HG03196 (cell line): ENCODE measurements at regions not wholly inside any gene's neighbourhood (a gene's known extent, or its start where the extent isn't known, plus 50 kb on each side); places are given as distances from the start of the nearest gene placed in this dataset.
"Not testable (repeated sequence)": the region's sequence is repeated elsewhere in the genome, so short reads cannot be mapped to it uniquely, and the experiment has no call there.

ENCODE experiments used
- ATAC-seq: cut with Tn5 transposase; IDR thresholded peaks from one replicate; pipeline ENCODE4 v1.9.1; 2021; ENCODE audit not compliant: unreplicated experiment

DNA sequence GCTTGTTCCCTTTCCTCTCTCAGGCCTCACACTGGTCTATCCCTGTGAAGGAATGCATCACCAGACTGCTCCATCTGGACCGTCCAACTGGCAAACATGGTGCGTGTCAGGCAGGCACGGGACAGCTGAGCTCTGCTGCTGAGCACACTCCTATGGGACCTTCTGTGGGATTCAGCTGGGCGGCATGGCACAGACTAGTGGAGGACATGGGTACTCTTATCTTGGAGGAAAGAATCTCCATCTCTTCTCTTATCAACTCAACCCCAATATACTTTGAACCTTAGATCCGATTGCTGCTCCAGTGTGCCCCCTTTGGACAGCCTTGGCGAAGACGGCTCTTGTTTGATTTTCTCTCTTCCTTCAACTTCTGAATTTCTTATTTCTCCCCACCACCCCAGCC is 593.6 kb downstream of the ETS1 start:
- no peak for ATAC-seq

GRCh38 chr11:127993281-127993680 is 594.1 kb downstream of the ETS1 start:
- ATAC-seq = no peak

- ATAC-seq = no peak
Observed at GRCh38 chr11:127986073-127986472, 601.3 kb downstream of the ETS1 start.

DNA sequence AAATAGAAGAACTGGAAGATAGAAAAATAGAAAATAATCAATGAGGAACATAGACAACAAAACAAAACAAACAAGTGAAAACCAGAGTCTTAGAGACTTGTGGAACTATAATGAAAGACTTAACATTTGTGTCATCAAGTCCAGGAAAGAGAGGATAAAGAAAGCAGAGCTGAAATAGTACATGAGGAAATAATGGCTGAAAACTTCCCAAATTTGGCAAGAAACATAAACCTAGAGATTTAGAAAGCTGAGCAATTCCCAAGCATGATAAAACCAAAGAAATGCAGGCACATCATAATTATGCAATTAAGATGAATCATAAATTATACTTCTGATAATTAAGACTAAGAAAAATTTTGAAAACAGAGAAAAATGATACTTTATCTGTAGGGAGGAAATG is 614.5 kb downstream of the ETS1 start:
- no peak for ATAC-seq

- ATAC-seq = no peak
Observed at GRCh38 chr11:127971448-127971847, 615.9 kb downstream of the ETS1 start.

DNA sequence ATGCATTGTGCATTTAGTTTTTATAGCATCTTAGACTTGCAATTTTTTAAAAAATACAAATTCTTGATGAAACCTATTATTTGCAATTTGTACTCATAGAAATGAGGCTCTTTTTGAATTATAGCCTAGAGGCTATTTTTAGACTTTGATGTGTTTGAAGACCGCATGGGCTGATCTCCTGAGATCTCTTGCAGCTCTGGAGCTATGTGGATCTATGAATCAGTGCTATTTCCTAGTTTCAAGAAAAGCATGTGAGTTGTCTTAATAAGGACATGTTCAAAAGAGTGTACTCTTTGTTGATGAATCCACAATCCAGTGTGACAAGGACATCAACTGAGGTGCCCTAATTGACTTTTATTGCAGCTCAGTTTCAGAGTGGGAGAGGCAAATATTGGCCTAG is 620.5 kb downstream of the ETS1 start:
- ATAC-seq = no peak

DNA sequence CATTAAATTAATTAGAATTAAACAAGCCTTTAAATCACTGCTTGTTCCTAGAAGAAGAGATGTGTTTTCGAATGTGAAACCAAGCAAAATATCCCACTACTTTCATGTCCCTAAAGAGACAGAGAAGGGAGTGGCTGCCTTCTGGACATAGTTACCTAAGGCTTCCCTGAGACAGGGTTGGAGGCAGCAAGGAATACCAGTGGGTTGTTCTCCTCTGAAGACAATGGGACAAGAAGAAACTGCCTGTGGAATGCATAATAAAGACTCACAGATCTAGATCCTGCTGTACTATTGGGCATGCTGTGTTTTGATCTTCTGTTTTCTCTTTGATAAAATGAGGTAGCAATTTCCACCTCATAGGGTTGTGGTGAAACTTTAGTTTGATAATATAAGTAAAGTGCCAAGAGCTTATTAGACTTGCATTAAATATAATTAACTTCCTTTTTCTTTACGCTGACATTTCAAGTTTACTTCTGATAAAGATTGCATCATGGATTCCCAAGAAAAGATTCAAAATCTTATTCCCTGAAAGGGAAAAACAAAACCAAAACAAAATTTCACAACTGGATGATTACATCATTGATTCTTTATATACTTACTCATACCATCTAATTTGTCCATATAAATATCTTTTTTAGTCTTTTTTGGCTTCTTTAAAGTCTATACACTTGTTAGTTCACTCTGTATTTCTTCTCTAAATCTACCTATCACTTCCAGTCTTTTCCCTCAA is 621.3 kb downstream of the ETS1 start:
- ATAC-seq = no peak

- no peak for ATAC-seq
Observed at GRCh38 chr11:127962416-127962815, 624.9 kb downstream of the ETS1 start.

- no peak for ATAC-seq
Observed at GRCh38 chr11:127950162-127950561, 637.2 kb downstream of the ETS1 start.

GRCh38 chr11:127943763-127944162 is 643.6 kb downstream of the ETS1 start:
- no peak for ATAC-seq

DNA sequence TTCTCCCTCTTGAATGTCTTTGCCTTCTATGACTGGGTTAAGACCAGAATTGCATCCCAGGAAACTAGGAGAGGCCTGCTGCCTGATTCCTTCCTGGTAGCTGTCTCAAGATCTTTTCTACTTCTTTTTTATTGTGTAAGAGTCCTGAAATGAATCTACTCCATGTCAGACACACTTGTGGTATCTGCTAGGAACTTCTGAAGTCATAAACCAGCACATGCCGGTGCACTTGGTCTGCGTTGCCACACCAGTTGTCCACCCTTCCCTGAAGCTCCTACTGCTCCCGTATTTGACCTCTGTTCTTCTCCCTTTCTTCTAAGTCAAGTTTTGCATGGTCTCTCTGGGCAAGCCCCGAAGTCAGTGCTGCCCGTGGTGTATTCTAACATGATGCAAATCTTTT is 644.2 kb downstream of the ETS1 start:
- ATAC-seq = no peak

DNA sequence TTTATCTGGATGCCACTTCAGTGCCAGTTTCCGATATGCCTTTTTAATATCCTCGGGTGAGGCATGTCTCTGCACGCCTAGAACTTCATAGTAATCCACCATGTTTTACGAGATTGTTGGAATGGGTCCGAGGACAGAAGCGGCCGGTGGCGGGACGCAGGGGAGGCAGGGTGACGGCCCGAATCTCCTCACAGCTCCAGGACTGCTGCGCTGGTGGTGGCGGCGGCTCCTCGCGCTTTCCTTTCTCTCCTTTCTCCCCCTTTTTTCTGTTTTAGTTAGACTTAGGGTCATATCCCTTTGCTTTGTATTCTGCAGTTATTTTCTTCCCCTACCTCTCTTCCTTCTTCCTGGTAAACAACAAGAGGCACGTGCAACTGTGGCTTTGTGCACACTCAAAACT is 645.8 kb downstream of the ETS1 start:
- not testable (repeated sequence) for ATAC-seq

GRCh38 chr11:127939000-127939399 is 648.4 kb downstream of the ETS1 start:
- no peak for ATAC-seq

GRCh38 chr11:127935081-127935480 is 652.3 kb downstream of the ETS1 start:
- no peak for ATAC-seq

DNA sequence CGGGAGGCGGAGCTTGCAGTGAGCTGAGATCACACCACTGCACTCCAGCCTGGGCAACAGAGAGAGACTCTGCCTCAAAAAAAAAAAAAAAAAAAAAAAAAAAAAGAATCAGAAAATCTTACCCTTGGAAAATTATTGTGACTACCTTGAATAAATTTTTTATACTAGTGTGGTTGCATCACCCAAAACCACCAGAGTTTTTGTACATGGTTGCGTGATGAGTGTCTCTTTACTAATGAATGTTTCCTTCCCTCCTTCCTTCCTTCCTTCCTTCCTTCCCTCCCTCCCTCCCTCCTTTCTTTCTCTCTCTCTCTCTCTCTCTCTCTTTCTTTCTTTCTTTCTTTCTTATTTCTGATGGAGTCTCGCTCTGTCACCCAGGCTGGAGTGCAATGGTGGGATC is 653.4 kb downstream of the ETS1 start:
- ATAC-seq = not testable (repeated sequence)

- no peak for ATAC-seq
Observed at GRCh38 chr11:127931803-127932202, 655.6 kb downstream of the ETS1 start.

DNA sequence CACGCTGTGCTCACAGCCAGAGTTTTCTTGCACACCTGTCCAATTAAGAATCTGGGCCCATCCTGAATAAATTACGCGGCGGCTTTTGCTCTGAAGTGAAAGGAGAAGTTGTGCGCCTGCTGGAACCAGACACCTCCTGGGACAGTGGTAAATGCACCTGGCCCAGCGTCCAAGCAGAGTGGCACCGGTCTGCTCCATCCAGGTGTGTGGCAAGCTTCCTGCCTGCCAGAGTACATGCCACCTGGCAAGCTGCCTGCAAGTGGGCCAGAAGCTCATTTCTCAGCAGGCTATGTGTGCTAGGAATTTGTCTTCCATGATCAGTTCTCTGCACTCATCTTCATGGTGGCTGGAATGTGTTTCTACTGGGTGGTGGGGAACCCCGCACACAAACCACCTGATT is 660.6 kb downstream of the ETS1 start:
- no peak for ATAC-seq

GRCh38 chr11:127925475-127925874 is 661.9 kb downstream of the ETS1 start:
- ATAC-seq = no peak

- no peak for ATAC-seq
Observed at GRCh38 chr11:127919206-127920000, 668.0 kb downstream of the ETS1 start.

DNA sequence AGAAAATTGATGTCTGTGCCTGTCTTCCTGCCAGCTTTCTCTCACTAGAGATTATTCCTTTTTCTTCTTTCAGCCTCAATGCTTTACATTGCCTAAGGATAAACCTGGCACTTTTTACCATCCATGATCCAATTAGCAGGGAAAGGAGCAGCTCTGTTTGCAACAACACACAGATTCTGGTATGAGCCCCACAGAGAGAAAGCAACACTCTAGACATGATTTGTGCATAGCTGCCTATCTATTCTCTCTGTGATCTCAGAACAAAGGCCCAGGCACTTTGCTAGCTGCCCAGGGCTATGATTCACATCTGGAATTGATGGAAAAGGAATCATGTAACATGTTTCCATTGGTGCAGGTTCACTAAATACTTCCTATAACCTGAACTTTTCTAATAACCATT is 685.0 kb downstream of the ETS1 start:
- no peak for ATAC-seq

DNA sequence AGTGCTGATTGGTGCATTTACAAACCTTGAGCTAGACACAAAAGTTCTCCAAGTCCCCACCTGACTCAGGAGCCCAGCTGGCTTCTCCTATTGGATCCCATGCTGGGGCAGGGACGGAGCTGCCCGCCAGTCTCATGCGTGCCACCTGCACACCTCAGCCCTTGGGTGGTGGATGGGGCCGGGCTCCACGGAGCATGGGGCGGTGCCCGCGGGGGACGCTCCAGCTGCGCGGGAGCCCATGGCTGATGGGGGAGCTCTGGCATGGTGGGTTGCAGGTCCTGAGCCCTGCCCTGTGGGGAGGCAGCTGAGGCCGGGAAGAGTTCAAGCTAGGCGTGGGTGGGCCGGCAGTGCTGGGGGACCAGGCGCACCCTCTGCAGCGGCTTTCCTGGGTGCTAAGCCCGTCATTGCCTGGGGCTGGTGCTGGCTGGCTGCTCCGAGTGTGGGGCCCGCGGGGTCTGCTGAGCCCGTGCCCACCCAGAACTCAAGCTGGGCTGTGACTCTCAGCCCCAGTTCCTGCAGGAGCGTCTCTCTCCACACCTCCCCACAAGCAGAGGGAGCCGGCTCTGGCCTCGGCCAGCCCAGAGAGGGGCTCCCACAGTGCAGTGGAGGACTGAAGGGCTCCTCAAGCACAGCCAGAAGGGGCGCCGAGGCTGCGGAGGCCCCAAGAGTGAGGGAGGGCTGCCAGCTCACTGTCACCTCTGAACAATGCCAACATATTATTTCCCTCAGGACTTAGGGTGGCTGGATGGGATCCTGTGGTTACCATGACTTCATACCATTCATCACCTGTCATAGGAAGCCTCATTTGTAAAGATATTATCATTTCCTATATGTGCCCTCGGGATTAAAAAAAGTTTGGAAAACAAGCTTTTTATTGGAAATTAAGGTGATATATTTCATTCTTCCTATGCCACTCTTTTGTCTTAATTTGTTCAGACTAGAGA is 688.7 kb downstream of the ETS1 start:
- no peak for ATAC-seq
